HG02852 (cell line): ENCODE measurements at regions not wholly inside any gene's neighbourhood (a gene's known extent, or its start where the extent isn't known, plus 50 kb on each side); places are given as distances from the start of the nearest gene placed in this dataset.
"Not testable (repeated sequence)": the region's sequence is repeated elsewhere in the genome, so short reads cannot be mapped to it uniquely, and the experiment has no call there.

Experiments
- ATAC-seq: cut with Tn5 transposase; IDR thresholded peaks from one replicate; pipeline ENCODE4 v1.9.1; 2021; ENCODE audit warnings: mild to moderate bottlenecking, moderate library complexity; ENCODE audit not compliant: unreplicated experiment

DNA sequence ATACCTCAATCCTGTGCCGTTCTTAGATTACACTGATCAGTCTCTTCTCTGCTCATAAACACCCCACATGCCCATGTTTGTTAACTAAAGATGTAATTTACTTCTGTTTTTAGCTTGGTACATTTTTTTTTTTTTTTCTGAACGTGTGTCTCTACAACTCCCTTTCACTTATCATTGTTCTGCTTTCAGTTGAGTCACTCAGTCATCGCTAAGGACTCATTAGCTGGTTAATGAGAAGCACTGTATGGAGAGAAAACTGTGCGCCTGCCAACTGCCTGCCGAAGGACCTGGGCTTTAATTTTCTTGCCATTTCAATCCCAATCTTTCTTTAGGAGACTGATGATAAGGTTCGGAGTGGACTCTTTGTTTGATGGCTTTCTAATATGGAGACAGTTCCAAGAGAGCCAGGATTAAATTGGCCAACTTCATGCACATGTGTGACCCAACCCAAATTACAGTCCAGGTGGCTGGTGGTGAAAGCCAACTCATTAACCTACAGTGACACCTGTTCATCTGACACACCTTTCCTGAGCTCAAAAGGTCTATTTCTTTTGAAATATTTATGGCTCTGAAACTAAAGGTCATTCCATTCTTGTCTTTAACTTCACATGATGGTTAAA is 334.1 kb downstream of the BCKDHB start:
- ATAC-seq = no peak

DNA sequence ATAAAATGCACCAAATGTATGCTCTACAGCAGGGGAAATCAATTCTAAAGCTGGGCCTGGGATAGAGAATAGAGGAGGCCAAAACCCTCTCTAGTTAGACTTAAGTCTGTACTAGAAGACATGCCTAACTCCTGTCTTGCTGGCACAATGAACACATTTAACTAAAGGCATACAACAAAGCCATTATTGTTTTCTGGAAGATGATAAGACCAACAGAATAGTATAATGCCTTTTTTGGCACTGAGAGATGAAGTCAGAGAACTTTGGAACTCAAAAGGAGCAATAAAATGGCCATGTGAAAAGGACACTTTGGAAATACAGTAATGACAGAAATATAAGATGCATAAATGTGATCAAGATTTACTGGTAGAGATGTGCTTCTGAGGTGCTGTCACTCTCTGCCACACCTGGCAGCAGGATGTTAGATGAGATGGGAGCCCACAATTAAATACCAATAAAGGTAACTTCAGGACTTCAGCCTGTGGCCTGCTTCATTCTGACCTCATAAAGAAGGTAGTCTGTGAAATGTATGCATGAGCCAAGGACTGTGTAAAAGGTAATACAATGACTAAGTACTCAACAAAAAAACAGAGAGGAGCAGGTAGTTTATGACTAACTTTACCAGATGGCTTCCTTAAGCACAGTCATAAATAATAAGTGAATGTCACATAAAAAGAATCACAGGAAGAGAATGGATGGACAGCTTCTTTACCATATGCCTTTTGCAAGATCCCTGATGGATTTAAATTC is 333.4 kb downstream of the BCKDHB start:
- no peak for ATAC-seq

DNA sequence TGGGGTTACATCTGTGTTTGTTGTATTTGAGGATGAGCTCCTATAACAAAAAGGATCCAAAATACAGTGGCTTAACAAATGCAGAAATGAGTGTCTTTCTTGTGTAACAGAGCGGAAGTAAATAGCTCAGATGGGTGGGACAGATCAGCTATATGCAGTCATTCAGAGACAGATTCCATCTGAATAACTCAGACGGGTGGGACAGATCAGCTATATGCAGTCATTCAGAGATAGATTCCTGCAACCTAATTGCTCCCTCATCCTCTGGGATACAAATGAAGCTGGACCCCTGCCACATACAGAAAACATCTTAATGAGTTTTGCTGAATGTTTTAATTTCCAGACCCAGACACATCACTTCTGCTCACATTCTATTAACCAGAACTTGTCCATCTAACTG is 332.3 kb downstream of the BCKDHB start:
- ATAC-seq = no peak

DNA sequence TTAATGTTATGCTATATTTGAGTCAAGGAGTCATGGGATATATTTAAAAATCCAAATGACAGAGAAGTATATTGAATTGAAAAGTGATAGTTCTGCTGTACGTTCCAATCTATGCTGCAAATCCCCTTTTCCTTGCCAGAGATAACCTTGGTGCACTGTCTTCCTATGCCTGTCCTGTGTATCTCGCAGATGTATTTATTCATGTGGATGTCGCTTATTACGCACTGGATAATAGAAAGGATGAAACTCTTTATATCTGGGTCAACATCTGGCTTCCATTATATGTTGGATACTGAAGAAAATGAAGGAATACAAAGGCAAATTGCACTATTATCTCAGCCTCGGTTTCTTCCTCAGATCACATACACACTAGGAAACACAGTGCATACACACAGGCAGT is 331.3 kb downstream of the BCKDHB start:
- no peak for ATAC-seq

DNA sequence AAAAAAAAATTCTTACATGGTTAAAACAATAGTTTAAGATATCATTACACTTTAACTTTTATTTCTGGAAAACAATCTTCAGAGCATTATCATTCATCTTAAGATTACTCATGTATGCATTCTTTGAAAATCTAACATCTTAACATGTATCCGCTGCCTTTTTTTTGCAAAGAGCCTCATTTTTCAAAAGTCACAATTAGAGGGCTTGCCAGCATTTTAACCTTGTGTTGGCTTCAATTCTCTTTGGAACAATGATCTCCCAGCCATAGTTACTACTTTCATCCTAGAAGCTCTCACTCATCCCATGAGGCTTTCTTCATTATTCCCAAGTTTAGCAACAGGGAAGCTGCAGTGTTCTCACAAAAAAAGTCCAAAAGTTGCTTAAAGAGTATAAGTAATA is 330.8 kb downstream of the BCKDHB start:
- ATAC-seq = no peak

DNA sequence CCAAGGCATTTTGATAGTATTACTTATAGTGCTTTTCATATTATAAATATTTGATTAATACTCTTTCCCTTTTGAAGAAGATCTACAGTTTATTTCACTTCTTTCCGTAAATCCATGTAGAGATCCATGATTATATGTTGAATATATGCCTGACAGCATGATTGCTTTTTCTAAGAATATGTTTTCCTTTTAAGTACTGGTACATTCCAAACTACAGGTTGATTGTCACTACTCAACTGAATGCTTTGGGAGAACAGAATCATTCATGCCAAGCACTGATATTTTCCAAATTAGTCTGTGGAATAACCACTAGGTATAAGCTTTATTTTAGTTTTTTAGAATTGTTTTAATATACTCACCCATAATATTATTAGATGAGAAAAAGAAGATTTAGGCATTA is 330.2 kb downstream of the BCKDHB start:
- ATAC-seq = no peak

DNA sequence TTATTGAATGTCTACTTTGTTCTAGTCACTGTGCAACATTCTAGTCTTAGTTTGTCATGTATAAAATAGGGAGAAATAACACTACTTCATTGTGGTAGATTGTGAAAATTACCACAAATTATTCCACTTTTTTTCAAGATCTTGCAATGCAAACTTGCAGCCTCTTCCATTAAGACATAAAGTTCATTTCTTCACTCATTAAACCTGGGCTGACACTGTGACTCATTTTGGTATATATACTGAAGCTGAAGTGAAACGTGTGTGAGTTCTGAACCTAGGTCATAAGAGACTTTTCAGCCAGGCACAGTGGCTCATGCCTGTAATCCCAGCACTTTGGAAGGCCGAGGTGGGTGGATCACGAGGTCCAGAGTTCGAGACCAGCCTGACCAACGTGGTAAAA is 329.0 kb downstream of the BCKDHB start:
- no peak for ATAC-seq

DNA sequence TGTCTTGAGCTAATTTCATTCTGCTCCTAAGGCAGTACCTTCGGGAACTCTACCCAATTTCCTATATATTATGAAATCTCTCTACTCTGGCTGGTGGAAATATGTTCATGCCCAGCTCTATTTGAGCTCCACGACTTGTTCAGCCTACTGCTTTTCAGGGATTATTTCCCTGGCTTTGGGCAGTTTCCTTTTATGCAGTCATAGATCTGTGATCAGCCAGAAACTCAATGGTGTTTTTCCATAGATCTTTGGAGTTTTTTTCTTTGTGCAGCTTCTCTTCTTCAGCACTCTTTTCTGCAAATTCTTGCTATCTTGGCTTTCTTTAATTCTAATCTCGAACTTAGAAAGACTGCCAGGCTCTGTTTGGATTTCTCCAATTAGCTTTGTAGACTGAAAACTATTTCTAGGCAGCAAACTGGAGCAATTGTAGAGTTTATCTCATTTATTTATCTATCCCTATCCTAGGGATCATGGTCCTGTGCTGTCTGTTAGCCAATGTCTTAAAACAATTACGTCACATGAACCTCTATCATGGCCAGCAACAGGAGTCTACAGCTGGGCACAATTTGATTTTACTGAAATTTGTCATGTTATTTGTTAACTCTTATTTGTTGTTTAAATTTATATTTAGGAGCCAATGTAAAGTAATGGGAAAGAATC is 328.4 kb downstream of the BCKDHB start:
- ATAC-seq = no peak

DNA sequence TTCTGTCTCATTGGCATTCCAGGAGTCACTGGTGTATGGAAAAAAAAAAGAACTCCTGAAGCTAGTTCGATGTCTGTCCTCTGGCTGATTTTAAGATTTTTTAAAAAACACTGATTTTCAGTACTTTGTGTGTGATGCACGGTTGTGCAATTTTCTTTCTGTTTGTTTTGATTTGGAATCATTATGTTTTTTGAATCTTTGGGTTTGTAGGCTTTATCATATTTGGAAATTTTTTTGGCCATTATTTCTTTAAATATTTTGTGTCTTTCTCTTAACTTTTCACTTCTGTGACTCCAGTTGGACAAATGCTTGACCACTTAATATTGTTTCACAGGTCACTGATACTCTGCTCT is 327.2 kb downstream of the BCKDHB start:
- no peak for ATAC-seq

DNA sequence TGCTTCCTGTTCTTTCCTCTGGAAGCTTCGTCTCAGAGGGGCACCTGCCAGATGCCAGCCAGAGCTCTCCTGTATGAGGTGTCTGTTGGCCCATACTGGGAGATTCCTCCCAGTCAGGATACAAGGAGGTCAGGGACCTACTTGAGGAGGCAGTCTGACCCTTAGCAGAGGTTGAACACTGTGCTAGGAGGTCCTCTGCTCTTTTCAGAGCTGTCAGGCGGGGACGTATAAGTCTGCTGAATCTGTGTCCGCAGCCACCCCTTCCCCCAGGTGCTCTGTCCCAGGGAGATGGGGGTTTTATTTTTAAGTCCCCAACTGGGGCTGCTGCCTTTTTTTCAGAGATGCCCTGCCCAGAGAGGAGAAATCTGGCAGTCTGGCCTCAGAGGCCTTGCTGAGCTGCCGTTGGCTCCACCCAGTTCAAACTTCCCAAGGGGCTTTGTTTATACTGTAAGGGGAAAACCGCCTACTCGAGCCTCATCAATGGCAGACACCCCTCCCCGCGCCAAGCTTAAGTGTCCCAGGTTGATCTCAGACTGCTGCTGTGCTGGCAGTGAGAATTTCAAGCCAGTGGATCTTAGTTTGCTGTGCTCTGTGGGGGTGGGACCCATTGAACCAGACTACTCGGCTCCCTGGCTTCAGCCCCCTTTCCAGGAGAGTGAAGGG is 326.7 kb downstream of the BCKDHB start:
- no peak for ATAC-seq

DNA sequence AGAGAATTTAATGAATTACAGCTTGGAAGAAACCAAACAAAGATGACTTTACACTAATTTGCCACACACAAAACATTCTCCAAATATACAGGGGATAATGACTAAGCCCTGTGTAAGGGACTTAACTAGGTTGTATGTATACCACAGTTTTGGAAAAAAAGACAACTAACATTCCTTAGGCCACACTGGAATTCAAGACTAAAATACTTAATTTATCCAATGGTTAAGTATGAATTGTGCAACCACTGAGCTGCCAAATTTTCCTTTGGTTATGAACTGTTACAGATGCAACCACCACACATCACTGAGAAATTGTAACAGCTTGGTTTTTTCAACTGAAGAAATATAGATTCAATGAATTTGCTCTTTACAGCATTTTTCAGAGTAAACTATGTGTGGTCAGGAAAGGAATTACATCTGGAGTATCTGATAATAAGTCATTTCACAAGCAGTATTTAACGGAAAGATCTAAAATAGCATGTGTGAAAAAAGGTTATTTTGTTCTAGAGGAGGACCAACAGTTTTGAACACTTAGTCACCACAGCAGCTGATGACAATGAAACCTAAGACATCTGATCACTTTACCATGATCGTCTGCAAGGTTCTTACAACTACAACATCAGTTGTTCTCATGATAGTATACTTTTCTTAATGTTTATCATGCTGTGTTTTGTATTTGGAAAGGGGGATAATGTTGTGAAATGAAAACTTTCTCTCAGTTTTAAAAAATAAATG is 318.8 kb downstream of the BCKDHB start:
- no peak for ATAC-seq

DNA sequence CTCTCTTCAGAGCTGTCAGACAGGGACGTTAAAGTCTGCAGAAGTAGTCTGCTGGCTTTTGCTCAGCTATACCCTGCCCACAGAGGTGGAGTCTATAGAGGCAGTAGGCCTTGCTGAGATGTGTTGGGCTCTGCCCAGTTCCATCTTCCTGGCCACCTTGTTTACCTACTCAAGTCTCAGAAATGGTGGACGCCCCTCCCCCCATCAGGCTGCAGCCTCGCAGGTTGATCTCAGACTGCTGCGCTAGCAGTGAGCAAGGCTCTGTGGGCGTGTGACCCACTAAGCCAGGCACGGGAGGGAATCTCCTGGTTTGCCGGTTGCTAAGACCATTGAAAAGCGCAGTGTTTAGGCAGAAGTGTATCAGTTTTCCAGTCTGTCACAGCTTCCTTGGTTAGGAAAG is 305.0 kb downstream of the BCKDHB start:
- no peak for ATAC-seq

DNA sequence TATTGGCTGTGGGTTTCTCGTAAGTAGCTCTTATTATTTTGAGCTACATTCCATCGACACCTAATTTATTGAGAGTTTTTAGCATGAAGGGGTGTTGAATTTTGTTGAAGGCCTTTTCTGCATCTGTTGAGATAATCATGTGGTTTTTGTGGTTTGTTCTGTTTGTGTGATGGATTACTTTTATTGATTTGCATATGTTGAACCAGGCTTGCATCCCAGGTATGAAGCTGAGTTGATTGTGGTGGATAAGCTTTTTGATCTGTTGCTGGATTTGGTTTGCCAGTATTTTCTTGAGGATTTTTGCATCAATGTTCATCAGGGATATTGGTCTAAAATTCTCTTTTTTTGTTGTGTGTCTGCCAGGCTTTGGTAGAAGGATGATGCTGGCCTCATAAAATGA is 301.5 kb downstream of the BCKDHB start:
- ATAC-seq = not testable (repeated sequence)

DNA sequence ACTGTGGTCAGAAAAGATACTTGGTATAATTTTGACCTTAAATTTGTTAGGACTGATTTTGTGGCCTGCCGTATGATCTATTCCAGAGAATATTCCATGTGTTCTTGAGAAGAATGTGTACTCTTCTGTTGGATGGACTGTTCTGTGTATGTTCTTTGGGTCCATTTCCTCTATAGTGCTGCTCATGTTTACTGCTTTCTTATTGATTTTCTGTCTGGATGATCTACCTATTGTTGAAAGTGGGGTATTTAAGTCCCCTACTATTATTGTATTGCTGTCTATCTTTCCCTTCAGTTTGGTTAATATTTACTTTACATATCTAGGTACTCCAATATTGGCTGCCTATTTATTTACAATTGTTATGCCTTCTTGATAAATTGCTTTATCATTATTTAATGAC is 298.4 kb downstream of the BCKDHB start:
- no peak for ATAC-seq

DNA sequence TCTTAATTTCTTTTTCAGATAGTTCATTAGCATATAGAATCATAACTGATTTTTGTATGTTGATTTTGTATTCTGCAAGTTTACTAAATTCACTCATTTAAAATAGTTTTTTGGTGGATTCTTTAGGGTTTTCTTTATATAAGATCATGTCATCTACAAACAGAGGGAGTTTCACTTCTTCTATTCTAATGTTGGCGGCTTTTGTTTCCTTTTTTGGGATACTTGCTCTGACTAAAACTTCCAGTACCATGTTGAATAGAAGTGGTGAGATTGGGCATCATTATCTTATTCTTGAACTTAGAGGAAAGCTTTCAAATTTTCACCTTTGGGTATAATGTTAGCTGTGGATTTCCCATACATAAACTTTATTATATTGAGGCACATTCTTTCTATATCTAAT is 296.9 kb downstream of the BCKDHB start:
- ATAC-seq = no peak

DNA sequence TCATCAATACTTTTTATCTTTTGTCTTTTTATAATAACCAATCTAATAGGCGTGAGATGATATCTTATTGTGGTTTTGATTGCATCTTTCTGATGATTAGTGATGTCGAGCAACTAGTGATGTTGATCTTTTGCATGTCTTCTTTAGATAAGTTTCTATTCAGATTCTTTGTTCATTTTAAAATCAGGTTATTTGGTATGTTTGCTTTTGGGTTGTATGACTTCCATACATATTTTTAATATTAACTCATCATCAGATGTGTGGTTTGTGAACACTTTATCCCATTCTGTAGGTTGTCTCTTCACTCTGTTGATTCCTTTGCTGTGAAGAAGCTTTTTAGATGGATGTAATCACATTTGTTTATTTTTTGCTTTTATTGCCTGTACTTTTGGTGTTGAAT is 295.8 kb downstream of the BCKDHB start:
- no peak for ATAC-seq
